ENCODE measurements at regions not wholly inside any gene's neighbourhood (a gene's known extent, or its start where the extent isn't known, plus 50 kb on each side); places are given as distances from the start of the nearest gene placed in this dataset.

DNA sequence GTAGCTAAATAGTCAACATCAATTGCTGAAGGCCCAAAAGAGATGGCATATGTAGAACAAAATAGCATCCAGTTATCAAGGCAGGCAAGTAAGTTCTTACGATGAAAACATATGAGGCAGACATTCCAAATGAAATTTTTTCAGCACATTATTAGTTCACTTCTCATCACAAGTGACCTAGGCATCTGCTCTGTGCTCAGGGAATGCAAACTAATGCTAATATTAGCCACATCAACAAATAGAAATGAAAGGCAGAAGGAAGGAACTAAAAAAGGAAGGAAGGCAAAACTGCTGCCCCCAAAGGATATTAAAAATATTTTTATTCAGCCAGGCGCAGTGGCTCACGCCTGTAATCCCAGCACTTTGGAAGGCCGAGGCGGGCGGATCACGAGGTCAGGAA, 51.2 kb upstream of the ROCK1 start:
- no peak for DNase-seq

DNA sequence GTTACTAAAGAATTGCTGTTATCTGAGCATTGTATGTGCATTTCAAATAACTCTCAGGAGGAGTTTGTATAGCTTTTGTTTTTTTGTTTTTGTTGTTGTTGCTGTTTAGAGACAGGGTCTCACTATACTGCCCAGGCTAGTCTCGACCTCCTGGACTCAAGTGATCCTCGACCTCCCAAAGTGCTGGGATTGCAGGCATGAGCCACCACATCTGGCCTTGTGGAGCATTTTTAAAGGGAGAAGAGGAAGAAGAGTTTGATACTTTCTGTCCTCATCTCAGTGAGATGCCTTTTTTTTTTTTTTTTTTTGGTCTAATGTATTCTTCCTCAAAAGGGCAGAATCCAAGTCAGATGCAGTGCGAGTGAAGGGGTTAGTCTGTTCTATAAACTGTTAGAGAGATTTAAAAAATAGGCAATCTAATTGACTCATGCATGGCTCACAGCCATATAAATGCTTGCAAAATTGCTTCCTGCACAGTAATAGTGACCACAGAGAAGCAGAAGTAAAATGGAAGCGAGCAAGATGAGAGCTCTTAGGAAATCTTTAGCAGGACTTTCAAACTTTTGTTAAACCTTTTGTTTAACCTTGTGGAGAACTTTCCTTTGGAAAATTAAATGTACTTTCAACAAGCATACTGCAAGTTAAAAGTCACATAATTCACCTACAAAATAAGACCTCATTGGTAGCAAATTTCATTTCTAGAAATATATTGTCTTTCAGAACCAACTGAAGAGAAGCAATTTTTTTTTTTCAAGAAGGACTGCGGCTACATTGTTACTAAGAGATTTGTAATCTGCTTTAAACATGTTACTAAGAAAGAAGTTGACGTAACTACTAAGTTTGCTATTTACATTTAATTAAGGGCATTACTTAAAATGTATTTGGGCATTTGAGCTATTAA, 52.3 kb upstream of the ROCK1 start:
- no peak for DNase-seq

DNA sequence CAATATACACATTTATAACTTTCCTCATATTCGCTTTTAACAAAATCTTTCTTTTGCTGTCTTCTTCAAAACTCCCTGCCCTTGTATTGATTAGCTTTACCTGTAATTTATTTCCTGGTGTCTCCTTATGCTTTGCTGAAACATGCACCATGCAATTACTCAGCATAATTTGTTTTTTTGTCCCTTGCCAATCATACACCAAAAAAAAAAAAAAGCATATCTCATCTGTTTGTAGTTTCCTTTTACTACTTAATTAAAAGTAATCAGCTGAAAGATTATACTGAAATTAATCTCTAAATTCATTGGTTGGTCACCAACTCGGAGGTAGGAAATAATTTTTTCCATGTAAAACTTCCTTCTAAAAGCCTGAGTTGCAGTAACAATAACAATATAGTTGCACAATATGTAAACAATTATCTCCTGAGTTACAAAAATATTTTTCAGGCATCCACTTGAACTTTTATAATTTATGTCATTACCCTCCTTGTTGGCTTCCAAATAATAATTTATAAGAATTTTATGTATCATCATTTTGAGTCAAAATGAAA, 53.0 kb upstream of the ROCK1 start:
- no peak for DNase-seq

DNA sequence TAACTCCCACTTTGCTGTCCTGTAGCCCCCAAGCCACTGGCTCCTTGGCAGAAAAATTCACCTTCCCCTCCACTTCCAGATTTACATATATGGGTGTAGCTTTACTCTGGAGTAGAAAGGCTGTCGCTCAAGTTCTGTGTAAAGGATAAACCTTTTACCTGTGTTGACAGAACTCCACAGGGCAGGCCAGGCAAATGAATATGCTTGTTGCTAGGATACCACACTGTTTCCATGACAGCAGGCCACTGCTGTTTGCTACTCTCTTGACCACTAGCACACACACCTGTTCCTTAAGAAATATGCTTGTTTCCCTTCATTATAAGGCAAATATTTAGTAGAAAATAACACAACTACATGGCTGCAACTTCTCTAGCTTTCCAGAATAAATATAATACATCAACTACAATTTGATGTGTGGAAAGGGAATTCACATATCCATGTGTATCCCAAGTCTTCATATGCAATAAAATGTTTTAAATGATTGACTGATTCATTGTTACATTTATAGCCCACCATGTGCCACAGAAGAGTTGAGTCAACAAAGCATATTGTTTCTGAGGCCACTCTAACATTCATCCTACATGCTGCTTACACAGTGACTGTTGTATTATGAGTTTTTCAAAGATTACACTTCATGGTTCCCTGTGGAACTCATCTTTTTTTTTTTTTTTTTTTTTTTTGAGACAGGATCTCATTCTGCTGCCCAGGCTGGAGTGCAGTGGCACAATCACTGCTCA, 56.2 kb upstream of the ROCK1 start:
- no peak for DNase-seq

DNA sequence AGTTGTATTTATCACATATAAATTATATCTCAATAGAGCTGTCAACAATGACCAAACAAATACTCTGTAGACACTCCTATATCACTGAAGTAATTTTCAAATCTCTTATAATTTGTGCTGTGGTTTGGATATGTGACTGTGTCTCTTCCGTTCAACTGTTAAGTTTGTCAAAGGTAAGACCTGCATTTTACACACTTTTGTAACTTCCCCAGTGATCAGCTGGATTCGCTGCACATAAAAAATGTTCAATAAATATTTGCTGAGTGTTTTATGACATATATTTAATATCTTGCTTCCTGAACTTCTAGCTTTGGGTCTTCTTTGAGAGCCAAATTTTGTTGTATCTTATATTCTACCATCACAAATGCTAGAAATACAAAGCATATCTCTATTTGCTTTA, 57.3 kb upstream of the ROCK1 start:
- no peak for DNase-seq

DNA sequence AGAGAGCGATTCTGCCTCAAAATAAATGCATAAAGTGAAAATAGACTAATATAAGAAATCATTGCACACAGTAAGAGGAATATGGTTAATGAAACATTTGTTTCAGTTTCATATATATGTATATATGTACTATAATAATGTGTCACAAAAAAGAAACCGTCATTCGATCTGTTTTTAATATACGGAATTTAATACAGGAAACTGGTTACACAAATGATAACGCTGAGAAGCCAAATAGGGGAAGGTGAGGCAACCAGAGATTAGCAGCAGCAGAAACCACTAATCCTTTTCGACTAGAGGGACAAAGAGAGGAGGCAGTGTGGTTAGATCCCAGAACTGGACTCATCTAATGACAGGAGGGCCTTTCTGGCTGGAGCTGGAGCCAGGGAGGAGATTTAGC, 64.2 kb upstream of the GREB1L start:
- DNase-seq, result no peak

DNA sequence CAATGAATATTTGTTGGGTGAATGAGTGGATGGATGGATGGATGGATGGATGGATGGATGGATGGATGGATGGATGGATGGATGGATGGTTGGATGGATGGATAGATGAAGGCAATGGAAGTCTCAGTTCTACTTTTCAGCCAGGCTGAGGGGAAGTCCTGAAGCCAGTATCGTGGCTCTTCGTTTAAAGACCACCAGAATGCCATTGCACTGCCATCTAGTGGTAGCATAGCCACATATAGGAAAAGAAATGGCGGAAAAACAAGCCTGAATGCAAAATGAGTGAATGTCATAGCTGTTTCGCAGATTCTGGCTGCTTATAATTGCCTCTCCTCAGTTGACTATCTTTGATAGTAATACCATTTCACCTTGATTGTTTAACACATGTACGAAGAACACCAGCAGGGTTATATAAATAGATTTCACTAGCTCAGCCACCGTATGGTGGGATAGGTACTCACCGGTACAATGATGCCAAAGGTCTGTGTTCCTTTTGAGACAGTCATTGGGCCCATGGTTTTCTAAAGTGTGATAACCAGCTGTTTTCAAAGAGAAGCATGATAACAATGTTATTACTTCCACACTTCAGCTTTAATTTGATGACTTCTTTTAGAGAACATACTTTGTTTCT, 62.3 kb upstream of the GREB1L start:
- DNase-seq, result peak; percentile 24

DNA sequence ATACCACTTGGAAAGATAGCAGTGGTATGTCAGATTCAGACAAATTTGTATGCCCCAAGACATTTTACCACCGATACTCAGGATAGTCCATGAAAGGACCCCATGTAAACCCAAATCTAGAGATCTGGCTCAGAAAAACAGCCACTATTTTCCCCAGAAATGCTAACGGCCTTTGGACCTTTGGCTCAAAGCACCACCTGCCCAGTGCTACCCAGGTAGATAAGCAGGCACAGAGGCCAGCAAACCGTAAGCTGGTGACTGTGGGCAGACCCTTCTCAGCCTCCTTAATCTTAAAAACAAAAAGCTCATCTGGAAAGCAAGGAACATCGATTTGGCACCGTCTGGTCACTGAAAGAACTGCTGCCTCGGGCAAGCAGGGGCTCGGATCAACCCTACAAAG, 61.4 kb upstream of the GREB1L start:
- DNase-seq, result no peak

DNA sequence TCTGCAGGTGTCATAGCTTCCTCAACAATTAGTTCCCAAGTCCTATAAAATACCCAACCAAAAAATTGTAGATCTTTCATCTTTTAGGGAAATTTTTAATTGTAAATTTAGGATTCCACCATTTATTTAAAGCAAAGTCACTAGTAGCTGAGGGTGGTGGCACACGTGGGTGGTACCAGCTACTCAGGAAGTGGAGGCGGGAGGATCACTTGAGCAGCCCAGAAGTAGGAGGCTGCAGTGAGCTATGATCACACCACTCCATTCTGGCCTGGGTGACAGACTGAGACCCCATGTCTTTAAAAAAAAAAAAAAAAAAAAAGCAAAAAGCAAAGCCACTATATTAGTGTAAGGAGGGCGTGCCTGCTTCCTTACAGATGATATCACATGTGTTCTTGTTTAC, 60.3 kb upstream of the GREB1L start:
- DNase-seq, result no peak

DNA sequence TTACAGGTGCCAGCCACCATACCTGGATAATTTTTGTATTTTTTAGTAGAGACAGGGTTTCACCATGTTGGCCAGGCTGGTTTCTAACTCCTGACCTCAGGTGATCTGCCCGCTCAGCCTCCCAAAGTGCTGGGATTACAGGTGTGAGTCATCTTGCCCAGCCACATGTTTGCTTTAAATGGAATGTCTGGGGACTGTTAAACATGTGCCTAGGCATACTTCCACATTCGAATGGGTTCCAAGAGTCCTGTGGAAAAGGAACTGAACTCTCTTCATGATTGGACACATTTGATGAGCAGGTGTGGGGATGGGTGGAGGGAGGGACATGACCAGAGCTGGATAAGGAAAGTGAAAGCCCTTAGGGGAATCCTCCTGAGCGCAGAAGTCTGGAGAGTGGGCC, 58.4 kb upstream of the GREB1L start:
- DNase-seq, result no peak

DNA sequence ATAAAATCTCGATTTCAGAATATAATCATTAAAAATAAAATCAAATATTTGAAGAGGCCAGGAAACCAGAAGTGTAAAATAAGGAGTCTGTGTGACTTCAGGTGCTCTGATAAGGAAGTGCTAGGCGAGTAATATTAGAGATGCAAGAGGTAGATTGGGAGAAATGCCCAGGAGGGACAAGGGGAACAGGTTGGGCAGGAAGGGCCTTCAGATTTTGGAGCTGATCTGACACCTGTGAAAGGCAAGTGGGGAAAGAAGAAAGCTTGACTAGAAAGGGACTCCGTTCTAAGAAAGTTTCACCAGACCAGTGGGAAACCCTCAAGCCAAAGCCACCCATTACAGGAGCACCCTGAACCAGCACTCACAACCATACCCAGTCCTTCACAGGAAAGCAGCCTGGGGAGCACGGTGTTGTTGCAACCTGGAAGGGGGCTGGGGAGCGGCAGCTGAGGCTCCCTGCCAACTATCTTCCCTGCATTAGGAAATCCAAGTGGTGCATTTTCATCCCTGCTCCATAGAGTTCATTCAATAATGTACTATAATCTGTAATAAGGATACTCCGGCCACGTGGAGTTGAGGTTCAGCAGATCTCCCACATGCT, 57.5 kb upstream of the GREB1L start:
- DNase-seq, result no peak

DNA sequence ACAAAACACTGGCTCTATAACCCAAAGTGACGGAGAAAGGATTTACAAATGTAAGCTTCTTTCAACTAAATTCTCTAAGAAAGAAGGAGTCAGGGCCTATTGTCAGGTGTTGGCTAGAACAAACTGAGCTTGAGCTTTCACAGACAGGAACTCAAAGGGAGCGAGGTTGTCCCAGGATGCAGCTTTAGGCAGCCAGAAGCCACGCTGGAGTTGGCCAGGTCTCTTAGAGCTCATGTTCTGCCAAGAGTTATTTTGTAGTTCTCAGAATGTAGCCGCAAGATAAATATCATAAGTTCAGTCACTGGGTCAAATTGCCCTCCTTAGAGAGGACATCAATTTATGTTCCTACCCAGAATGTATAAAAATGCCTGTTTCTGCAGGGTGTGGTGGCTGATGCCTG, 54.1 kb upstream of the GREB1L start:
- no peak for DNase-seq

DNA sequence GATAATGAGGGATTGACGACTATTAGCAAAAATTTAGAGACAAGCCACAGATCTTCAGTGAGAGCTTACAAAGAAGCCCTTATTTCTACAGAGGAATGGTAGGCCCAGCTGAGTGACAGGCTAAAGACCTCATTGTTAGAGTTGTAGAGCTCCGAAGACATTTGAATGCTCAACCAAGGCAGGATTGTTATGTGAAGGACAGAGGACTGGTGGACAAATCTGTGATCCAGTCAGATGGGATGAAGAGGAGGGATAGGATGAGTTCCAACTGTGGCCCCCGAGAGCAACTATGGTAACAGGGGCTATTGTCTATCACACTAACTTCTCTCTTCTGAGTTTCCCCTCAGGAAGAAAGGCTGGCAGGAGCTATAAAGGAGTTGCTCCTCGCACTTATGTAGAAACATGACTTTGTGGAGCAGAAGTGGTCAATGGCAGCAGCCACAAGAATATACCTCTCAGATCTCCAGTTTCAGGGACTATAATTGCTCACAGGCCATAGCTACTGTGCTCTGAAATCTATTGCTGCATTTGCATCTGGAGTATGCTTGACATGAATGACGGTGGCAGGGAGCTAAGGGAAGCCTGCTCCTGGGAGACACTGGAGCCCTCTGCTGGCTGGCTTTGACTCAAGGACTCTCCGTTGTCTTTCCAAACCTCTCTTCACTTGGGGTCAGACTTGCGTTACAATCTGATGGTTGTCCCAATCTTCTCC, 50.3 kb upstream of the GREB1L start:
- peak; percentile 9 for DNase-seq
